H1 (cell line): ENCODE measurements at regions not wholly inside any gene's neighbourhood (a gene's known extent, or its start where the extent isn't known, plus 50 kb on each side); places are given as distances from the start of the nearest gene placed in this dataset.
"Not testable (repeated sequence)": the region's sequence is repeated elsewhere in the genome, so short reads cannot be mapped to it uniquely, and the experiment has no call there.

Experiments used
- CTCF ChIA-PET: fragments of 300-600 bp; sonication (Branson Sonifier 250); formaldehyde crosslinking; loops from one replicate; lab custom pipeline; 2021; ENCODE audit not compliant: partially characterized antibody; lab: Charles Lee
- POLR2A ChIA-PET: fragments of 300-600 bp; sonication (Branson Sonifier 250); formaldehyde crosslinking; loops from one replicate; lab custom pipeline; 2021; ENCODE audit warnings: inconsistent platforms; ENCODE audit not compliant: partially characterized antibody; lab: Charles Lee
- DNase-seq, 2 experiments: peaks; one replicate each; pipeline versions ENCODE4 v3.0.0 to v3.0.0-alpha.2; 2010 to 2022; ENCODE audit warnings: low spot score in 2 of 2, low read depth in 1 of 2, mixed read lengths in 1 of 2
- FAIRE-seq: peaks from 2 replicates; lab custom pipeline; 2011; peaks lifted over from hg19 to GRCh38; lab: Jason Lieb, UNC
- H2AFZ ChIP-seq: 2 replicates; pipeline ENCODE4 v1.8.1; 2012; ENCODE audit warnings: low read length, inconsistent platforms
- H2AK5ac ChIP-seq: 2 replicates; pipeline ENCODE4 v1.6.1; 2013; ENCODE audit warnings: low read depth, low read length
- H2BK120ac ChIP-seq: replicated peaks from 2 replicates; pipeline ENCODE3; 2013; ENCODE audit warnings: low read depth, low read length, inconsistent platforms
- H2BK12ac ChIP-seq: 2 replicates; pipeline ENCODE4 v1.6.1; 2013; ENCODE audit warnings: low read depth, low read length
- H2BK15ac ChIP-seq: 2 replicates; pipeline ENCODE4 v1.6.1; 2013; ENCODE audit warnings: low read length
- H2BK20ac ChIP-seq: 2 replicates; pipeline ENCODE4 v1.6.1; 2013; ENCODE audit warnings: low read length
- H2BK5ac ChIP-seq: 2 replicates; pipeline ENCODE4 v1.6.1; 2013; ENCODE audit warnings: low read depth, low read length
- H3K14ac ChIP-seq: 2 replicates; pipeline ENCODE4 v1.6.1; 2013; ENCODE audit warnings: inconsistent platforms; ENCODE audit not compliant: insufficient read length
- H3K18ac ChIP-seq: 2 replicates; pipeline ENCODE4 v1.6.1; 2013; ENCODE audit warnings: low read length; ENCODE audit errors: extremely low read depth
- H3K23ac ChIP-seq: 2 replicates; pipeline ENCODE4 v1.6.1; 2013; ENCODE audit warnings: inconsistent platforms; ENCODE audit not compliant: insufficient read length
- H3K23me2 ChIP-seq: 2 replicates; pipeline ENCODE4 v1.6.1; 2013; ENCODE audit warnings: low read depth, low read length
- H3K27ac ChIP-seq: 2 replicates; pipeline ENCODE4 v1.6.1; 2011; ENCODE audit warnings: low read depth, low read length, inconsistent platforms
- H3K27me3 ChIP-seq, 4 experiments: replicated peaks in 1 of 4; 1 replicate in 1 of 4; 2 replicates in 3 of 4; pipeline versions ENCODE4 v1.6.1 to v1.8.1; 2011 to 2013; ENCODE audit warnings: low read length in 3 of 4, mild to moderate bottlenecking in 3 of 4, inconsistent platforms in 2 of 4, mixed read lengths in 2 of 4, moderate library complexity in 1 of 4; ENCODE audit not compliant: control insufficient read depth in 3 of 4, insufficient read depth in 3 of 4; ENCODE audit errors: extremely low read depth in 1 of 4
- H3K36me3 ChIP-seq, 4 experiments: 2 replicates each; pipeline versions ENCODE4 v1.6.1 to v1.8.1; 2011 to 2013; ENCODE audit warnings: mild to moderate bottlenecking in 4 of 4, low read length in 3 of 4, moderate library complexity in 2 of 4, control low read depth in 1 of 4, inconsistent platforms in 1 of 4; ENCODE audit not compliant: insufficient read depth in 4 of 4, control insufficient read depth in 2 of 4
- H3K4ac ChIP-seq: replicated peaks from 2 replicates; pipeline ENCODE3; 2013; ENCODE audit warnings: low read length, low read depth, mixed read lengths, inconsistent platforms; ENCODE audit not compliant: insufficient read length
- H3K4me1 ChIP-seq, 4 experiments: replicated peaks in 1 of 4; 1 replicate in 1 of 4; 2 replicates in 3 of 4; pipeline versions ENCODE4 v1.6.1 to v1.8.1; 2011 to 2013; ENCODE audit warnings: low read length in 3 of 4, inconsistent platforms in 2 of 4, mixed read lengths in 1 of 4; ENCODE audit not compliant: insufficient read depth in 4 of 4, control insufficient read depth in 3 of 4
- H3K4me2 ChIP-seq, 2 experiments: 2 replicates each; pipeline versions ENCODE4 v1.6.1 to v1.8.1; 2011 to 2013; ENCODE audit warnings: low read depth in 2 of 2, low read length in 2 of 2, control low read depth in 1 of 2, inconsistent platforms in 1 of 2, mild to moderate bottlenecking in 1 of 2; ENCODE audit not compliant: insufficient read depth in 1 of 2
- H3K4me3 ChIP-seq, 4 experiments: fragments of 200-600, 300-600 bp in 1 of 4; sonication (generic), shearing (Covaris generic), sonication (Bioruptor Twin) in 1 of 4; 2 replicates each; pipeline versions ENCODE4 v1.5.1 to v1.8.1; 2011 to 2016; ENCODE audit warnings: low read length in 4 of 4, low read depth in 3 of 4, control low read depth in 2 of 4, inconsistent platforms in 2 of 4, mild to moderate bottlenecking in 2 of 4, mixed read lengths in 1 of 4, moderate library complexity in 1 of 4; ENCODE audit not compliant: insufficient read depth in 2 of 4; ENCODE audit errors: extremely low read depth in 1 of 4
- H3K56ac ChIP-seq: replicated peaks from 2 replicates; pipeline ENCODE3; 2013; ENCODE audit warnings: low read depth, mild to moderate bottlenecking, mixed read lengths, low read length, inconsistent platforms; ENCODE audit not compliant: insufficient read length
- H3K79me1 ChIP-seq: 2 replicates; pipeline ENCODE4 v1.6.1; 2013; ENCODE audit warnings: low read depth, low read length, control low read depth
- H3K79me2 ChIP-seq, 2 experiments: 2 replicates each; pipeline versions ENCODE4 v1.6.1 to v1.8.1; 2012 to 2013; ENCODE audit warnings: low read length in 2 of 2, mild to moderate bottlenecking in 2 of 2, inconsistent platforms in 1 of 2; ENCODE audit not compliant: insufficient read depth in 2 of 2, control insufficient read depth in 1 of 2
- H3K9ac ChIP-seq, 4 experiments: replicated peaks in 1 of 4; 1 replicate in 1 of 4; 2 replicates in 3 of 4; pipeline versions ENCODE4 v1.6.1 to v1.8.1; 2011 to 2013; ENCODE audit warnings: low read depth in 3 of 4, low read length in 3 of 4, control low read depth in 2 of 4, mild to moderate bottlenecking in 2 of 4, moderate library complexity in 2 of 4, inconsistent platforms in 1 of 4; ENCODE audit errors: extremely low read depth in 1 of 4
- H3K9me3 ChIP-seq, 2 experiments: 2 replicates each; pipeline versions ENCODE4 v1.6.1 to v1.8.1; 2012 to 2013; ENCODE audit warnings: mild to moderate bottlenecking in 2 of 2, moderate library complexity in 2 of 2, control low read depth in 1 of 2, inconsistent platforms in 1 of 2, low read depth in 1 of 2, low read length in 1 of 2, mixed read lengths in 1 of 2; ENCODE audit not compliant: insufficient read depth in 2 of 2
- H4K20me1 ChIP-seq, 2 experiments: replicated peaks in 1 of 2; 2 replicates each; pipeline versions ENCODE3 to v1.8.1; 2011 to 2013; ENCODE audit warnings: inconsistent platforms in 2 of 2, low read length in 2 of 2, mild to moderate bottlenecking in 1 of 2; ENCODE audit not compliant: insufficient read depth in 2 of 2, control insufficient read depth in 1 of 2
- H4K5ac ChIP-seq: 2 replicates; pipeline ENCODE4 v1.6.1; 2013; ENCODE audit warnings: low read length, low read depth, mixed read lengths, inconsistent platforms; ENCODE audit not compliant: insufficient read length
- H4K8ac ChIP-seq: 2 replicates; pipeline ENCODE4 v1.8.0; 2013; ENCODE audit warnings: mild to moderate bottlenecking, moderate library complexity, low read length, inconsistent platforms; ENCODE audit not compliant: insufficient read depth; ENCODE audit errors: extremely low read depth
- H4K91ac ChIP-seq: replicated peaks from 2 replicates; pipeline ENCODE3; 2013; ENCODE audit warnings: low read length, mixed read lengths, inconsistent platforms; ENCODE audit not compliant: insufficient read length
- CEBPB ChIP-seq: IDR thresholded peaks from 2 replicates; pipeline ENCODE4 v1.6.1; 2012; ENCODE audit warnings: low read depth, low read length
- CTBP2 ChIP-seq: IDR thresholded peaks from 2 replicates; pipeline ENCODE4 v1.7.0; 2011; ENCODE audit warnings: borderline replicate concordance, mild to moderate bottlenecking, moderate library complexity, mixed read lengths, low read length; ENCODE audit not compliant: insufficient read depth, insufficient read length
- WGBS, 2 experiments: shearing (Covaris generic) in 1 of 2; methylation state at CpG; one replicate each; pipeline versions ENCODE4 v1.1.6 to v1.1.7; 2013 to 2015; ENCODE audit warnings: low lambda C conversion rate in 2 of 2, mixed read lengths in 2 of 2, inconsistent platforms in 1 of 2, low coverage in 1 of 2, missing lambda C conversion rate in 1 of 2; ENCODE audit not compliant: insufficient replicate concordance in 2 of 2, insufficient coverage in 1 of 2, insufficient read length in 1 of 2; ENCODE audit errors: extremely low coverage in 1 of 2, missing lambda C conversion rate in 1 of 2; 5-methylcytosine and 5-hydroxymethylcytosine counted together

GRCh38 chr5:67870662-67871061 is 344.9 kb upstream of the PIK3R1 start:
- no peak for FAIRE-seq
- POLR2A ChIA-PET: no interaction called here

GRCh38 chr5:67864335-67864734 is 351.2 kb upstream of the PIK3R1 start:
- H2AFZ ChIP-seq, CTCF ChIA-PET, H2BK15ac ChIP-seq, POLR2A ChIA-PET, H3K9me3 ChIP-seq, H3K79me1 ChIP-seq, H2BK120ac ChIP-seq, H3K27ac ChIP-seq, H3K23me2 ChIP-seq, H4K91ac ChIP-seq, H3K9ac ChIP-seq, H4K8ac ChIP-seq, H3K79me2 ChIP-seq, H3K4me2 ChIP-seq, H4K5ac ChIP-seq, H2BK5ac ChIP-seq, DNase-seq, H2AK5ac ChIP-seq, H3K23ac ChIP-seq, H4K20me1 ChIP-seq, H3K56ac ChIP-seq, H2BK12ac ChIP-seq, H3K4me1 ChIP-seq, H3K27me3 ChIP-seq, H2BK20ac ChIP-seq, FAIRE-seq, H3K4ac ChIP-seq, H3K36me3 ChIP-seq, H3K18ac ChIP-seq, H3K14ac ChIP-seq, H3K4me3 ChIP-seq: not testable (repeated sequence)
- WGBS, 2 experiments: 91% methylated on average over 1 of the region's 1 CpG; no CpG with 5 or more reads in 1 of the 2 experiments

More at GRCh38 chr5:67870662-67871061, 344.9 kb upstream of the PIK3R1 start:
- Histone ChIP-seq H3K56ac (no peak overlapping the region), H2BK20ac (no peak overlapping the region), H3K79me2 (no peaks in the 10 kb centered on the region), H4K20me1 (no peaks in the 10 kb centered on the region), H2AFZ (no peak overlapping the region), H3K4me2 (no peak overlapping the region), H3K36me3 (no peaks in the 10 kb centered on the region), H3K4me1 (no peaks in the 10 kb centered on the region; a peak in 1 of 7 replicates), H3K4me3 (no peak overlapping the region), H2BK5ac (no peak overlapping the region), H2AK5ac (no peak overlapping the region), H4K91ac (no peak overlapping the region), H3K14ac (no peak overlapping the region), H3K9me3 (no peaks in the 10 kb centered on the region), H3K18ac (no peak overlapping the region), H3K23ac (no peak overlapping the region), H3K9ac (no peak overlapping the region), H3K23me2 (no peaks in the 10 kb centered on the region; the same call in 1 of the 2 replicates), H4K8ac (no peak overlapping the region), H3K79me1 (no peaks in the 10 kb centered on the region), H3K4ac (no peak overlapping the region), H2BK12ac (no peak overlapping the region), H3K27me3 (no peaks in the 10 kb centered on the region), H2BK15ac (no peak overlapping the region), H3K27ac (no peak overlapping the region), H2BK120ac (no peak overlapping the region), H4K5ac (no peak overlapping the region)
- no peak for DNase-seq
- whole genome bisulfite sequencing, 2 experiments: 92% methylated on average over 3 of the region's 3 CpGs; no CpG with 5 or more reads in 1 of the 2 experiments
- peak; percentile 22; the same call in 1 of the 2 replicates for TF ChIP-seq CEBPB
- TF ChIP-seq CTBP2: no peak
- CTCF ChIA-PET: no interaction called here
